GM12892 (cell line): ENCODE measurements at regions not wholly inside any gene's neighbourhood (a gene's known extent, or its start where the extent isn't known, plus 50 kb on each side); places are given as distances from the start of the nearest gene placed in this dataset.

ENCODE experiments used
- POLR2A ChIP-seq: IDR thresholded peaks from 2 replicates; pipeline ENCODE4 v1.6.1; 2011; ENCODE audit warnings: low read depth, low read length, control low read depth
- TAF1 ChIP-seq: IDR thresholded peaks from 2 replicates; pipeline ENCODE4 v1.6.1; 2011; ENCODE audit warnings: low read depth, mild to moderate bottlenecking, control low read depth, low read length, borderline replicate concordance

- no peak for TF ChIP-seq TAF1
- no peak for TF ChIP-seq POLR2A
Measured at GRCh38 chr9:108360304-108360703, 495.5 kb downstream of the ACTL7B start.
